Mammary epithelial cell (primary cell): ENCODE measurements at regions not wholly inside any gene's neighbourhood (a gene's known extent, or its start where the extent isn't known, plus 50 kb on each side); places are given as distances from the start of the nearest gene placed in this dataset.

Experiments
- EZH2 ChIP-seq: IDR thresholded peaks from 2 replicates; pipeline ENCODE4 v1.6.1; 2012; ENCODE audit warnings: low read length, inconsistent platforms, borderline replicate concordance
- TF ChIP-seq, protein P1 (sequence below), 2 donors: IDR thresholded peaks in 1 of 2; conservative IDR thresholded peaks in 1 of 2; 2 replicates each; pipeline ENCODE4 v1.5.1; 2011 to 2012; ENCODE audit warnings: inconsistent platforms in 2 of 2, low read length in 2 of 2, mild to moderate bottlenecking in 2 of 2, control low read depth in 1 of 2, low read depth in 1 of 2; ENCODE audit not compliant: insufficient read depth in 1 of 2; ENCODE audit errors: extremely low read depth in 1 of 2

DNA sequence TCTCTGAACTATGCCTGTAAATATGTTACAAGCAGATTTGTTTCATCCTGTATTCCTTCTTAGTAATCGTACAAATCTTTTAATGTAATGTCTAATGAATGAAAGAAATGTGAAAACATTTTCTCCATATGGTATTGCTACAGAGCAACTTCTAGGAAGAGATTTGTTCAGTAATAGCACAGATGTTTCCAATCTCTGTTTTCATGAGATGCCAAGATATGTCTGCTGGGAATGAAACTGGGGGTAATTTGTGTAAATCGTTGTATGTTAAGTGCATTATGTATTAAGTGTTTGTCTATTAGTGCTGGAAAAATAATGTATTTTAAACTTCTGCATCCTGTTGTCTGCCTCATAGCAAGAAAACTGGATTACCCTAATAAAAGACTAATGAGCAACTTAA is 722.2 kb upstream of the EYS start:
- TF ChIP-seq EZH2 = no peak
- TF ChIP-seq, protein P1, sequence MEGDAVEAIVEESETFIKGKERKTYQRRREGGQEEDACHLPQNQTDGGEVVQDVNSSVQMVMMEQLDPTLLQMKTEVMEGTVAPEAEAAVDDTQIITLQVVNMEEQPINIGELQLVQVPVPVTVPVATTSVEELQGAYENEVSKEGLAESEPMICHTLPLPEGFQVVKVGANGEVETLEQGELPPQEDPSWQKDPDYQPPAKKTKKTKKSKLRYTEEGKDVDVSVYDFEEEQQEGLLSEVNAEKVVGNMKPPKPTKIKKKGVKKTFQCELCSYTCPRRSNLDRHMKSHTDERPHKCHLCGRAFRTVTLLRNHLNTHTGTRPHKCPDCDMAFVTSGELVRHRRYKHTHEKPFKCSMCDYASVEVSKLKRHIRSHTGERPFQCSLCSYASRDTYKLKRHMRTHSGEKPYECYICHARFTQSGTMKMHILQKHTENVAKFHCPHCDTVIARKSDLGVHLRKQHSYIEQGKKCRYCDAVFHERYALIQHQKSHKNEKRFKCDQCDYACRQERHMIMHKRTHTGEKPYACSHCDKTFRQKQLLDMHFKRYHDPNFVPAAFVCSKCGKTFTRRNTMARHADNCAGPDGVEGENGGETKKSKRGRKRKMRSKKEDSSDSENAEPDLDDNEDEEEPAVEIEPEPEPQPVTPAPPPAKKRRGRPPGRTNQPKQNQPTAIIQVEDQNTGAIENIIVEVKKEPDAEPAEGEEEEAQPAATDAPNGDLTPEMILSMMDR (conservative IDR thresholded peaks at IDR 0.05 in 1 of 2, IDR thresholded peaks at IDR 0.05 in 1 of 2; ENCODE audit: extremely low read depth in 1 of 2, insufficient read depth in 1 of 2, low read depth in 1 of 2, low read length in 2 of 2) = no peak
